DMS53 treated with DMSO at 0.1 percent for 48 hours (cell line): ENCODE measurements at regions not wholly inside any gene's neighbourhood (a gene's known extent, or its start where the extent isn't known, plus 50 kb on each side); places are given as distances from the start of the nearest gene placed in this dataset.

Experiments used
- DNase-seq: peaks from one replicate; lab custom pipeline; 2025; ENCODE audit not compliant: unreplicated experiment; lab: John Stamatoyannopoulos, UW

- DNase-seq, result no peak
These were observed 58.7 kb upstream of the SH3RF3 start for GRCh38 chr2:109070290-109070689.

- DNase-seq, result no peak
These were observed 59.4 kb upstream of the SH3RF3 start for GRCh38 chr2:109069331-109070194.

GRCh38 chr2:109068811-109069210 lies 60.2 kb upstream of the SH3RF3 start:
- DNase-seq, result no peak

- no peak for DNase-seq
These were observed 61.3 kb upstream of the SH3RF3 start for GRCh38 chr2:109067631-109068125.

GRCh38 chr2:109066917-109067597 lies 61.9 kb upstream of the SH3RF3 start:
- no peak for DNase-seq

- no peak for DNase-seq
These were observed 62.5 kb upstream of the SH3RF3 start for GRCh38 chr2:109066501-109066900.

GRCh38 chr2:109065391-109065734 lies 63.6 kb upstream of the SH3RF3 start:
- no peak for DNase-seq

- DNase-seq, result no peak
These were observed 64.2 kb upstream of the SH3RF3 start for GRCh38 chr2:109064660-109065390.

GRCh38 chr2:109062859-109063700 lies 65.9 kb upstream of the SH3RF3 start:
- peak; percentile 49 for DNase-seq

GRCh38 chr2:109062145-109062858 lies 66.7 kb upstream of the SH3RF3 start:
- no peak for DNase-seq

GRCh38 chr2:109061736-109062135 lies 67.3 kb upstream of the SH3RF3 start:
- no peak for DNase-seq

GRCh38 chr2:109060496-109060895 lies 68.5 kb upstream of the SH3RF3 start:
- DNase-seq, result no peak

- DNase-seq, result no peak
These were observed 69.4 kb upstream of the SH3RF3 start for GRCh38 chr2:109059474-109060165.

- no peak for DNase-seq
These were observed 69.8 kb upstream of the EDAR start for GRCh38 chr2:109058802-109059201.

- no peak for DNase-seq
These were observed 69.2 kb upstream of the EDAR start for GRCh38 chr2:109058191-109058632.

- no peak for DNase-seq
These were observed 68.7 kb upstream of the EDAR start for GRCh38 chr2:109057686-109058085.

GRCh38 chr2:109055435-109055834 lies 66.4 kb upstream of the EDAR start:
- no peak for DNase-seq

GRCh38 chr2:109054865-109055264 lies 65.8 kb upstream of the EDAR start:
- DNase-seq, result no peak

GRCh38 chr2:109053716-109054115 lies 64.7 kb upstream of the EDAR start:
- DNase-seq, result no peak
